GM21528 (cell line): ENCODE measurements at regions not wholly inside any gene's neighbourhood (a gene's known extent, or its start where the extent isn't known, plus 50 kb on each side); places are given as distances from the start of the nearest gene placed in this dataset.
"Not testable (repeated sequence)": the region's sequence is repeated elsewhere in the genome, so short reads cannot be mapped to it uniquely, and the experiment has no call there.

Experiments
- ATAC-seq: cut with Tn5 transposase; IDR thresholded peaks from one replicate; pipeline ENCODE4 v1.9.1; 2021; ENCODE audit warnings: mild to moderate bottlenecking, moderate library complexity; ENCODE audit not compliant: unreplicated experiment, low FRiP score

- ATAC-seq = no peak
Measured at GRCh38 chr13:108082481-108082880, 132.9 kb downstream of the LIG4 start.

DNA sequence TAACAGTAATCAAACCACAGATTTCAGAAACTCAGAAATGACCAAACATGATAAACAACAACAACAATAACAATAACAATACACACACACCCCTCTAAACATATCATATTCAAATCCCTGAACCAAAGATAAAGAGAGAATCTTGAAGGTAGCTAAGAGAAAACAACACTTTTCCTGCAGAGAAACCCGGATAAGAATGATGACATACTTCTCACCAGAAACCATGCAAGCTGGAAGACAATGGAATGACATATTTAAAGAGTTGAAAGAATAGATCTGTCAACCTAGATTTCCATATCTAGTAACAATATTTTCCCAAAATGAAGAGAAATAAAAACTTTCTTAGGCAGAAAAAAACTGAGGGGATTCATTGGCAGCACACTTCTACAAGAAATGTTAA lies 138.1 kb downstream of the LIG4 start:
- ATAC-seq = no peak

DNA sequence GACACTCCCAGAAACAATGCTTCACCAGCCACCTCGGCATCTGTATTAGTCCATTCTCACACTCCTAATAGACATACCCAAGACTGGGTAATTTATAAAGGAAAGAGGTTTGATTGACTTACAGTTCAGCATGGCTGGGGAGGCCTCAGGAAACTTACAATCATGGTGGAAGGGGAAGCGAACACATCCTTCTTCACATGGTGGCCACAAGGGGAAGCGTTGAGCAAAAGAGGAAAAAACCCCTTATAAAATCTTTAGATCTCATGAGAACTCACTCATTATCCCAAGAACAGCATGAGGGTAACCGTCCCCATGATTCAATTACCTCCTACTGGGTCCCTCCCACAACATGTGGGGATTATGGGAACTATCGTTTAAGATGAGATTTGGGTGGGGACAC lies 140.9 kb downstream of the LIG4 start:
- ATAC-seq = not testable (repeated sequence)

DNA sequence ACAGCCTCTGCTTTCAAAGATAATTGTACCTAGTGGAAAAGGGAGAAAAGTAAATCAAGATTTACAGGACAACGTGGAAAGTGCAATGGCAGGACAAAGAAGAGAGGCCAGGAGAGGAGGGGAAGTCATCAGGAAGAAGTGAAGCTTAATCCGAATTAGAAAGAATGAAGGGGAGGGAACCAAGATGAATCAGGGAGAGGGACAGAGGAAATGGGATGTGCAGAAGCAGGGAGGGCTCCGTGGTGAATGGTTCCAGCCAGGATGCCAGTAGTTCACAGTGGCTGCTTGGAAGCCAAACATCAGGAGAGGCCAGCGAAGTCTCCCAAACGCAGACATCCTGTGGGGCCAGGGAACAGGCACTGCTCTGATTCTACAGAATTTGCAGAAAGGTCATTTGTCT lies 144.4 kb downstream of the LIG4 start:
- no peak for ATAC-seq

DNA sequence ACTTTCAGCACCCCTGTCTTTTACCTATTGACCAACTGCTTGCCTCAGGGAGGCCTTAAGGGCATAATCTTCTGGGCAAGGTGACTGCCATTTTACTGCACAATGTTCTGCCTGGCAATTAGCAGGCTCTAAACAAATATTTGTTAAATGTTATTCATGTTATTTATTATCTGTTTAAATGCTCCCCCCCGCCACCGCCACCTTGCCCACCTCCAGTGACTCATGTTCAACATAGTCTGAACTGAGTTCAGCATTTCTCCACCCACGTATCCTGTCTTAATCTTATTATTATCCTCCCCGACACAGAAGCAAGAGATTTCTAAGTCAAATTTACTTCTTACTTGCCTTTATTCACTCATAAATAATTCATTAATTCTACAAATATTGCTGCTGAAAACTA lies 144.8 kb downstream of the LIG4 start:
- no peak for ATAC-seq

DNA sequence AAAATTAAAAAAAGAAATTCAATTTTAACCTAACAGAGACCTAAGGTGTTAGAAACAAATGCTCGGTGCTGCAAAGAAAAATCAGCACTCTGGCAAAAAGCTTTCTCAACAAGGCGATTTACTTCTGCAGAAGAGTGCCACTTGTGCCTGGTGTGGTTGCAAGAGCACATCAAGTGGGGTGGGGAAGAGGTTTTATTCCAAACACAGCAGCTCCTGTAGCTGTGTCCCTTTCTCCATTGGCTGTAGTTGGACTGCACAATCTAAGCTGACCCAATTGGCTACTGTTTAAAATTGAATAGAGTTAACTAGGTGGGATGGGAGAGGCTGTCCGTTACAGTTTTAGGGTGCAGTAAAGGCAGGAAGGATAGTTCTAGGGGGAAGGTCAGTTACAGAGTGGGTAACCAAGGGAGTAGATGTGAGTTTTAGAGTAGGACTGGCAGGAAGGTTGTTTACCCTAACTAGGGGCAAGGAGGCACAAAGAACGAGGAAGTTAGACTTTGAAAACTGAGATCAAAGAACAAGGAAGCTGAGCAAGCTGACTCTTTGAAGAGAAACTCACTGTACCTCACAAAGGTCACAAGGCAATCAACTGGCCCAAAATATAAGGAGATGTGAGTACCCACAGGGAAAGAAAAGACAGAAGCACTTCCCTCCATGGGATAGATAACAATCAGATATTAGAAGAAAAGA lies 145.7 kb downstream of the LIG4 start:
- ATAC-seq = no peak

- not testable (repeated sequence) for ATAC-seq
Measured at GRCh38 chr13:108064372-108064771, 151.0 kb downstream of the LIG4 start.

- no peak for ATAC-seq
Measured at GRCh38 chr13:108060111-108060510, 155.2 kb downstream of the LIG4 start.

DNA sequence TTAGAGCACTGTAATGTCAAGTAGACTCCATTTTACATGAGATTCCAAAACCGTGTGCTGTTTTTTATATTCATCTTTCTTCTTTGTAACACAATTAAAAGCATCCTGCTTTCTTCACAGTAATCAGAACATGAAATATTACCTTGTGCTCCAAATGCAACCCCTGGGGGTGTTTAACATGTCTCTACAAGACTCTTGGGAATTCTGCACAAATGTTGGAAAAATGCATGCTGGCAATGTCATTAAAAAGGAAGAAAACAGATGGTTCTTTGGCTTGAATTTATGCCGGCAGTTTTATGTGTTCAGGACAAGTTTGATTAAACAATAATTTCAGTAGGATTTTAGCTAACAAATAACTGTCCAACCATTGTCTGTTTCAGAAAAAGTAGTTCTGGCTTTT lies 159.1 kb downstream of the LIG4 start:
- no peak for ATAC-seq

DNA sequence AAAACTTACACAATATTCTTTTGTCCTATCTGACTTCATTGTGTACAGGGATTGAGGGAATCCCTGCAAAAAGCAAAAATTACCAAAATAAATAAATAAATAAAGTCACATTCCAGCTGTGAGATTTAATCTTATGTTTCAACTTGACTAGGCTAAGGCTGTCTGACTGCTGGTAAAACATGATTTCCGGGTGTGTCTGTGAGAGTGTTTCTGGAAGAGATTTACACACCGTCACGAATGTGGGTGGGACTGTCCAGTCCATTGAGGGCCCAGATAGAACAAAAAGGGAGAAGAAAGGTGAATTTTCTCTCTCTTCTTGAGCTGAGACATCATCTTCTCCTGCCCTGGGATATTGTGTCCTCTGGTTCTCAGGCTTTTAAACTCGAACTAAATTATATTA lies 166.1 kb downstream of the LIG4 start:
- ATAC-seq = no peak

GRCh38 chr13:108044954-108045353 lies 170.4 kb downstream of the LIG4 start:
- no peak for ATAC-seq

- ATAC-seq = not testable (repeated sequence)
Measured at GRCh38 chr13:108042866-108043265, 172.5 kb downstream of the LIG4 start.

DNA sequence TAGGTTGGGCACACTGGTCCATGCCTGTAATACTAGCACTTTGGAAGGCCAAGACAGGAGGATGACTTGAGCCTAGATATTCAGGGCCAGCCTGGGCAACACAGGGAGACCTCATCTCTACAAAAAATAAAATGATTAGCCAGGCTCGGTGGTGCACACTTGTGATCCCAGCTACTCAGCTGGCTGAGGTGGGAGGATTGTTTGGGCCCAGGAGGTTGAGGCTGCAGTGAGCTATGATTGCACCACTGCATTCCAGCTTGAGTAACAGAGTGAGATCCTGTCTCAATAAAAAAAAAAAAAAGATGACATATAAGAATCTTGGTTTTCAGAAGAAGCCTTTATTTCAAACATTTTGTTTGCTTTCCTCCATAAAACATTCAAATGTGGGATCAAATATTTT lies 178.0 kb downstream of the LIG4 start:
- ATAC-seq = no peak

DNA sequence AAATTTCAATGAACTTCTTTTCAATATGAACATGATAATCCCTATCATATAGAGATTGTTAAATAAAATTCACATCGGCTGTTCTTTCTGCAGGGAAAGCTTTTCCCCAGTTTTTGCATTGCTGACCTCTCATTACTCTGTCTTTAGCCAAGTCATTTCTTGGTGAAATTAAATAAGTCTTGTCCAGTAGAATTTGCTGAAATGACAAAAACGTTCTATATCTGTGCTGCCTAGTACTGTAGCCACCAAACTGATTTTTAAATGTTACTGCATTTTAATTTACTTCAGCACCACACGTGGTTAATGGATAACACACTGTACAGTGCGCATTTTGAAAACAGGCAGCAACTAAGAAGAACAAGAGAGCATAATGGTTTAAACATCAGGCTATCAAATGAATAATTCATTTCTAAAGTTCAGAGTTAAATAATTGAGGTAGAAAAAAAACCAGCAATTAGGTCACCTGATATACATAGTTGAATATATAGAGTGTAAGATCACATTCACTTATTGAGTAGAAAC lies 178.9 kb downstream of the LIG4 start:
- no peak for ATAC-seq

DNA sequence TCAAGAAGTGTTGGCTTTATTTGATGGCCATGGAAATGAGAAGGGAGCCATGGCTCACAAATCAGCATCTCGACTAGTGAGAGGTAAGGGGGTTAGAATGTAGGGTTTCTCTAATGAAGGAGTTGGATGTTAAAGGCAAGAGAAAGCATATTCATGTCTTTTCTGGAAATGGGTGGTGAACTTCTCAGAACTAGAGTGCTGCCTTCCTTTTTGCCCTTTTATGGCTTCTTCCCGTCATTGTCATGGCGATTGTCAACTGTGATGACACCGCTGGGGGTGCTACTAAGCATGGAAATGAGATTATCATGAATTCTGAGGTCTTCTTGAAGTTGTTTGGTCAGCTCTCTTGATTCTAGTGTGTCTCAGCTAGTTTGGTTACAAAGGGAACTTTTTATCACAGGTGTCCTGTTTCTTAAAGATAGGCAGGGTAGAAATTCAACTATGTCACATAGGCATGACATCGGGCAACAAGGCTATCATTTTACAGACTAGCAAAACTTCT lies 180.4 kb downstream of the LIG4 start:
- ATAC-seq = no peak

- no peak for ATAC-seq
Measured at GRCh38 chr13:108033800-108034707, 181.3 kb downstream of the LIG4 start.

DNA sequence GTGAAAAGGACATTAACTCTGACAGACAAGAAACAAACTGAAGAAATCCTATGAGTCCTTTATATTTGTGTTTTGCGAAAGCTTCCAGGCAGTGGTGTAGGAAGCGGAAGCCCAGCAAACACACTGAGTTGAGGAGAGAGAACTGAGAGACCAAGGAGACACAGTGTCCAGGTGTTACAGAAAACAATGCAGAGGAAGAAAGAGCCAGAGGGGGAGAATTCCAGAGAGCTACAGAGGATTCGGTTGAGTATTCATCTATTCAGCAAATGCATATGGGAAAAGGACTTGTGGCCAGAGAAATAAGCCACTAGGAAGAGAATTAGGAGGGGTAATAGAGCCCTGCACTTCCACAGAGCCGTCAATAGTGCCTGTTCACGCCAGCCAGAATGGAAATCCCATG lies 183.5 kb downstream of the LIG4 start:
- ATAC-seq = no peak

DNA sequence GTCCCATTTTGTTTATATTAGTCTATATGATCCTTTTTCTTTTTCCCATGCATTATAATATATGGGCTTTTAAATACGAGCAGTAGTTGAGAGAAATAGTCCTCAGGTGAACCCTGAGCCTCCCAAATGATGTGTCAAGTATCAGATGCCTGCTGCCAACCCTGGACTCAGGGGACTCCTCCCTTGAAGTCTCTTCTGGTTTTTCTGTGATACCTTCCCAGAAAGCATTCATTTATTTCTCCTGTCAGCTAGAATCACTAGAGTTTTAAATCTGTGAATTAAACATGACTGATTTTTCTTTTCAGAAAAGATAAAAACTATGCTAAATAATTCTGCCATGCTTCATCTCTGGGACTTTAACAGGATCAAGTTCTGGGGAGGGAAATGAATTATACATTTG lies 184.6 kb downstream of the LIG4 start:
- ATAC-seq = no peak

DNA sequence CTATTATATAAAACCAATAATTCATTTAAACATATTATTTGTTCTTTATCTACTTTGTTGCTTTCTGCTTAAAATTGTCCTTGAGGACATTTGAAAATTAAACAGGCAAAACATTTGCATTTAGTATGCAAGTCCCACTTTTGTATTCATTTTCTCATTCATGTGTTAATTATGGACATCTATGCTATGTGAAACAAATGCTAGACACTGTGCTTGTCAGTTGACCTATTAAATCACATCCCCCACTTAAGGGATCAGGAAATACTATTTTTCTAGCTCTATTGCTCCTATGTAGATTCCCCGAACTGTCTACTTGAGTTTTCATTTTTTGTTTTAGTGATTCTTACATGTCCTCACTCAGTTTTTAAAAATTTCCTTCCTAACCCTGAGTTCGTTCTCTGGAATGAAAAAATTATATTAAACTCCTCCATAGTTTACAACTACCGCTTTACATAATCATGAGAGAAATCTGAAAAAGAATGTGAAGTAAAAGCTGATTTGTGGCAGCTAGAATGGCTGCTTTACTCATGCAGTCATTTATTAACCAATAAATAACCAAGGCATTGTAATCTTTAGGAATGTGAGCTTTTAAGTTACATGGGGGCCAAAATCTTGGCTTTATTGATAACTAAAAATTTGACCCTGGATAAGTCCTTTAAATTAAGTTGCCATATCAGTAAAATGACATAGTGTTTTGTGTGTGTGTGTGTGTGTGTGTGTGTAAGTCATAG lies 188.5 kb downstream of the LIG4 start:
- ATAC-seq = no peak

- no peak for ATAC-seq
Measured at GRCh38 chr13:108020027-108020426, 195.3 kb downstream of the LIG4 start.

- ATAC-seq = no peak
Measured at GRCh38 chr13:108018371-108018870, 196.9 kb downstream of the LIG4 start.
